GM12874 (cell line): ENCODE measurements at regions not wholly inside any gene's neighbourhood (a gene's known extent, or its start where the extent isn't known, plus 50 kb on each side); places are given as distances from the start of the nearest gene placed in this dataset.

Experiments
- TF ChIP-seq, protein P1 (sequence below): IDR thresholded peaks from 2 replicates; pipeline ENCODE4 v1.5.1; 2011; ENCODE audit warnings: low read depth, mild to moderate bottlenecking, control low read depth, low read length, moderate library complexity; ENCODE audit not compliant: insufficient read depth

DNA sequence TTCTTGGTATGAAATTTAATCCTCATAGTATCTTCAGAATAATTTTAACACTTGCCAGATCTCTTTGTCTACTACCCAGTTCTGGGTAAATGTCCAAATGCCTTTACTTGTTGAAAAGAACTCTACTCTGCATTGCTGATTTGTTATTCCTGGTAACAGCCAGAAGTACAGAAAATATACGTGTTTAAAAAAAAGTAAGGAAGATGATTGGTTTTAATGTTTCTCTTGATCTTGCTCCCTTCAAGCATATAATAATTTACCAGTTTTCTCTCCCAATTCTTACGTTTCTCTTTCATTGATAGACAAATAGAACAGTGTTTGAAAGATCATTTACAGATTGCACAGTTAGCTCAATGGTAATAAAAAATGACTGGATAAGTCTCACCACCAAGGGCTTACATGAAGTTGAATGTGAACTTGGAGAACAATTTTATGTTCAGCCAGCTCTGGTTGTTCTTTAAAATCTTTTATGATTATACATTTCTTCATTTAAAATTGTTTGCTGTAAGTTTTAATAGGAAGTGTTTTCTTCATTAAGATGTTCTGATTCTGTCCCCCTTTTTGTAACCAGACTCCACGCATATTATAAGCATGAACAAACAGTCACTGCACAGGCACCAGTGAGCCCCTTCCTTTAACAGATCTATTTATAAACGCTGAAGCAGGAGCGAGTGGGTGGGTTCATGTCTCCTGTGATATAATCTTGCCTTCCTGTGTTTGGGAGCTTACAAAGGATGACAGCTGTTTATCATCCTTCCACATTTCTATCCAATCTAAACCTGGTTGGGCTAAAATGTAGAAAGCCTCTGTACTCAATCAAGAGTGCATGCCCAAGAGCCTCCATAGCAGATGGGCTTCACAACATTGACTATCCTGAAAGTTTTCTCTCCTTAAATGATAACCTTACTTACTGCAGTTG is 299.5 kb downstream of the PRL start:
- TF ChIP-seq, protein P1, sequence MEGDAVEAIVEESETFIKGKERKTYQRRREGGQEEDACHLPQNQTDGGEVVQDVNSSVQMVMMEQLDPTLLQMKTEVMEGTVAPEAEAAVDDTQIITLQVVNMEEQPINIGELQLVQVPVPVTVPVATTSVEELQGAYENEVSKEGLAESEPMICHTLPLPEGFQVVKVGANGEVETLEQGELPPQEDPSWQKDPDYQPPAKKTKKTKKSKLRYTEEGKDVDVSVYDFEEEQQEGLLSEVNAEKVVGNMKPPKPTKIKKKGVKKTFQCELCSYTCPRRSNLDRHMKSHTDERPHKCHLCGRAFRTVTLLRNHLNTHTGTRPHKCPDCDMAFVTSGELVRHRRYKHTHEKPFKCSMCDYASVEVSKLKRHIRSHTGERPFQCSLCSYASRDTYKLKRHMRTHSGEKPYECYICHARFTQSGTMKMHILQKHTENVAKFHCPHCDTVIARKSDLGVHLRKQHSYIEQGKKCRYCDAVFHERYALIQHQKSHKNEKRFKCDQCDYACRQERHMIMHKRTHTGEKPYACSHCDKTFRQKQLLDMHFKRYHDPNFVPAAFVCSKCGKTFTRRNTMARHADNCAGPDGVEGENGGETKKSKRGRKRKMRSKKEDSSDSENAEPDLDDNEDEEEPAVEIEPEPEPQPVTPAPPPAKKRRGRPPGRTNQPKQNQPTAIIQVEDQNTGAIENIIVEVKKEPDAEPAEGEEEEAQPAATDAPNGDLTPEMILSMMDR, result no peak

DNA sequence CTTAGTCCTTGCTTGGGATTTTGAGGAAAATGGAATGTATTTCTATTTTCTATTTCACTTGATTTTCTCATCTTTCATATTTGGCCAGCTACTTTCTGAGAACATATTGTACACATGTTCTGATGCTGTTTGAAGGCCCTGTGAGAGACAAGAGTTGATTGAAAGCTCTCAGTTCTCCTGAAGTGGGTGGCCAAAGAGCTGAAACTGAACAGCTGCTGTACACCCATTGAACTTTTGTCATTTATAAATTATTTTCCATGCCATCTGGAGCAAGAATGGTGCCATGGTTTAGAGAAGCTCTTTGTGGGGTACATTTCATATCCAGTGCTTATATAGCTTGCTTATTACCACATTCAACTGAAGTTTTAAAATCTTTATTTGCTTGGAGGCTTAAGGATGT is 298.3 kb downstream of the PRL start:
- TF ChIP-seq, protein P1, result no peak

DNA sequence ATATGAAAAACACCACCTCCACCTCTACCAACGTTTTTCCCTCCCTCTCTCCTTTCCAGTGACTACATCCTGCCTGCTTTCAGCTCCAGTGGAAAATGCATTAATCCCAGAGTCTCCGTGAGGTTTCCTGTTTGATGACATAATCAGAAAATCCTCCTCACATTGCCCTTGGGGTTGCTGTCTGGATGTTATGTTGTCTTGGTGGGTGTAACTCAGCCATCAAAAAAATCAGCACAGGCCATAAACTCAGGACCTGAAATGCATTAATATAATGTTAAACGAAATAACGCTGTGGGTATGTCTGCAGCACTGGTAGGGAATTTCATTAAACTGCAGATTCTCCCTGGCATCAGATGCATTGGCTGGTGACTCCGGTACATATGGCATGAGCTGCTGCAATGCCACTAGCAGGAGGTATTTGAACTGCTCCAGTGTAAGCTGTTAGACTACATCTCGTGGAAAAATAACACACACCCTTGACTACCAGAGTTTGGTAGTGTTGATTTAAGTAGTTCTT is 297.8 kb downstream of the PRL start:
- TF ChIP-seq, protein P1, result no peak

DNA sequence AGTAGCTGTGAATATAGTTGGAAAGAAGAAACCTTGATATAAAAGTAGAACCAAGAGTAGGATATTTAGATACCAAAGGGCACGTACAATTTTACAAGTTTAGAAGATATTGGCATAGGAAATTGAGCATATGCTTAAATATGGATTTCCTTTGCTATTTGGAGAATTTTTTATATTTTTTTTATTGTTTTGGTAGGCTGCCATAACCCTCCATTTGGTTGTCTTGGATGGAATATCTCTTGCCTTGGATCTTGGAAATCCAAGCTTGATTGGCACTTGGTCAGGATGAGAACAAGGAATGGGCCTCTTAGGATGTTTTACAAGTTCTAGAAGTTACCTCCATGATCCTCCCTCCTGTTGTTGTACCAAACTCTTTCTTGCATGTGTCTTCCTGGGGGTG is 297.1 kb downstream of the PRL start:
- TF ChIP-seq, protein P1, result no peak

DNA sequence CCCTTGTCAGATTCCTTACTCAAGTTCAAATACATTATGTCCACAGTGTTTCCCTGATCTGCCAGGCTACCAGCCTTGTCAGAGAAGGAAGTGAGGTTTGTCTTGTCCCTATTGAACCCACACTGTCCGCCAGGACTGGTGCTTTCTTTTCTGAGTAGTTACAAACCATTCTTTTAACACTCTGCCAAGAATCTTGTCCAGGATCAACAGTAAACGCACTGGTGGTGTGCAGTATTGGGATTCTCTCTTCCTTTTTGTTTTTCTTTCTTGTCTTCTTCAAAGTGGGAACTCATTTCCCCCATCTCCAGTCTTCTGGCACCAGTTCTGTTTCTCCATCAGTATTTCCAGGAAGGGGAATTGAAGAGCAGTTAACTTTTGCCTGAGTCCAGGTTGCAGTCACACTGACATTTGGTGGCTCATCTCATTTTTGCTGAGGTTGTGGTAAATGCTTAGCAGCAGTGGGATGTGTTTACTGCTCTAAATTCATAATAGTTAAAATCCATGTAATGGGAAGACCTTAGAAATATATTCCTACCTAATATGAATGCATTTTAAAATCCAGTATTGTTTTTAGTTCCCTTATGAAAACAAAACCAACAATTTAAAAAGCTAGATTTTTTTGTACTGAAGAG is 295.3 kb downstream of the PRL start:
- TF ChIP-seq, protein P1, result no peak

DNA sequence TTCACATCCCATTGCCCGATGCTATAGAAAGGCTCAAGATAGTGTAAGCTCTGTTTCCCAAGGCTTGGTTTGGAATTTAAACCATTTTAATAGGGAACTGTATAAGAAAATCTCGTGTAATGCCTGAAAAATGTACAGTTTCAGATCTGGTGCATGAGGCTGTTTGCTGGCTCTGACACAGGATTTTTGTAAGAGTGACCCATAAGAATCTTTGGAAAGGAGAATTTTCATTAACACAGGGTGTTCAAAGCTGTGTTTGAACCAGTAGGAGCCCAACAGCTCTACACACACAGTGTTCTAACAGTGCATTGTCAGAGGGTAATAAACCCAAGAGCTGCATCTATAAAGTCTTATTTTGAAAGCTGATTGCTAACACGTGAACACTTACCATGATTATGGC is 293.5 kb downstream of the PRL start:
- TF ChIP-seq, protein P1, result no peak

DNA sequence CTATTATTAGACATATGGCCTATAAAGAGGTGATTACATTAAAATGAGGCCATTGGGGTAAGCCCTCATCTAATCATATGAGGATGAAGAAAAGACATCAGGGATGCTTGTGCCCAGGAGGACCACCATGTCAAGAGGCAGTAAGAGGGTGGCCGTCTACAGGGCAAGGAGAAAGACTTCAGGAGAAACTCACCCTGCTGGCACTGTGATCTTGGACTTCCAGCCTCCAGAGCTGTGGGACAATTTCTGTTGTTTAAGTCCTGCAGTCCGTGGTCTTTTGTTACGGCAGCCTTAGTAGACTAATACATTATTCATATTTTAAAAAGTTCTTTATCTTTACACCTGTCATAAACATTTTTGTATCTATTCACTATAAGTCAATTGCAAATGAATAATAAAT is 290.0 kb downstream of the PRL start:
- TF ChIP-seq, protein P1, result no peak
